D721Med (cell line): ENCODE measurements at regions not wholly inside any gene's neighbourhood (a gene's known extent, or its start where the extent isn't known, plus 50 kb on each side); places are given as distances from the start of the nearest gene placed in this dataset.

ENCODE experiments used
- DNase-seq: peaks from one replicate; pipeline ENCODE4 v3.0.0; 2011; ENCODE audit warnings: low spot score; ENCODE audit not compliant: insufficient read length
- FAIRE-seq: peaks from 2 replicates; lab custom pipeline; 2011; peaks lifted over from hg19 to GRCh38; lab: Jason Lieb, UNC
- TF ChIP-seq, protein P1 (sequence below): IDR thresholded peaks from 2 replicates; pipeline ENCODE4 v1.5.1; 2012; ENCODE audit warnings: mild to moderate bottlenecking, control low read depth; ENCODE audit not compliant: insufficient read depth; ENCODE audit errors: missing control alignments

DNA sequence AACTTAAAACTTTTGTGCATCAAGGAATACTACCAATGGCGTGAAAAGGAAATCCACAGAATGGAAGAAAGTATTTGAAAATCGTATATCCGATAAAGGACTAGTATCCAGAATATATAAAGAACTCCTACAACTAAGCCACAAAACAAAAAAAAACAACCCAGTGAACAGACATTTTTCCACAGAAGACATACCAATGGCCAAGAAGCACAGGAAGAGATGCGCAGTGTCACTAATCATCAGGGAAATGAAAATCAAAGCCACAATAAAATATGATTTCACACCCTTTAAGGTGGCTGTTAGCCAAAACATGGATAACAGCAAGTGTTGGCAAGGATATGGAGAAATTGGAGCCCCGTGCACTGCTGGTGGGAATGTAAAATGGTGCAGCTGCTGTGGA, 203.3 kb downstream of the SEC14L1 start:
- DNase-seq (no peak), FAIRE-seq (no peak)
- TF ChIP-seq, protein P1, sequence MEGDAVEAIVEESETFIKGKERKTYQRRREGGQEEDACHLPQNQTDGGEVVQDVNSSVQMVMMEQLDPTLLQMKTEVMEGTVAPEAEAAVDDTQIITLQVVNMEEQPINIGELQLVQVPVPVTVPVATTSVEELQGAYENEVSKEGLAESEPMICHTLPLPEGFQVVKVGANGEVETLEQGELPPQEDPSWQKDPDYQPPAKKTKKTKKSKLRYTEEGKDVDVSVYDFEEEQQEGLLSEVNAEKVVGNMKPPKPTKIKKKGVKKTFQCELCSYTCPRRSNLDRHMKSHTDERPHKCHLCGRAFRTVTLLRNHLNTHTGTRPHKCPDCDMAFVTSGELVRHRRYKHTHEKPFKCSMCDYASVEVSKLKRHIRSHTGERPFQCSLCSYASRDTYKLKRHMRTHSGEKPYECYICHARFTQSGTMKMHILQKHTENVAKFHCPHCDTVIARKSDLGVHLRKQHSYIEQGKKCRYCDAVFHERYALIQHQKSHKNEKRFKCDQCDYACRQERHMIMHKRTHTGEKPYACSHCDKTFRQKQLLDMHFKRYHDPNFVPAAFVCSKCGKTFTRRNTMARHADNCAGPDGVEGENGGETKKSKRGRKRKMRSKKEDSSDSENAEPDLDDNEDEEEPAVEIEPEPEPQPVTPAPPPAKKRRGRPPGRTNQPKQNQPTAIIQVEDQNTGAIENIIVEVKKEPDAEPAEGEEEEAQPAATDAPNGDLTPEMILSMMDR, result no peak

DNA sequence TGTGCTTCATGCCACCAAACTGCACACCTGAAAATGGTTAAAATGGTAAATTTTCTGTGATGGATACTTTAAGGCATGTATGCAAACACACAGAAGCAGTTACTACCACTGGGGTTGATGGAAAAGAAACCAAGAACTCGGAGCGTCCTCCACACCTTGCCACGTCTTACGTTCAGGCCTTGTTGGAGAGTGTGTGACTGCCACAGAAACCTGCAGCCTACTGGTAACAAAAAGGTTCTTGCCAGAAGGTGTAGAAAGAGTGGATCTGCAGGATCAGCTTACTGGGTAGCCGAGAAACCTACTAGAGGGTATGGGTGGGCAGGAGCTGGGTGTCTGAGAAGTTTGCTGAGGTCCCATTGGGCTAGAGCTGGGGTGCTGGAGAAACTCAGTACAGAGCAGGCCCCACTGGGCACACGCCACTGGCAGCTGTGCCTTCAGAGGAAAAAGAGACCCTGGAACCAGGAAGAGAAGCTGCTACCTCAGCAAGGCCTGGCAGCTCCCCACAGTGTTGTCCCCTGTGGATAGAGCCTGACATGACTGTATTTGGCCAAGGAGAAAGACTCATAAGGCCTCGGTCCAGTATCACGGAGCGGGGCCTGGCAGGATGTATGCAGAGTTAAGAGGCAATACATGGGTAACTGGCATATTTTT, 204.6 kb downstream of the SEC14L1 start:
- FAIRE-seq (no peak), DNase-seq (no peak)
- TF ChIP-seq, protein P1, result no peak

DNA sequence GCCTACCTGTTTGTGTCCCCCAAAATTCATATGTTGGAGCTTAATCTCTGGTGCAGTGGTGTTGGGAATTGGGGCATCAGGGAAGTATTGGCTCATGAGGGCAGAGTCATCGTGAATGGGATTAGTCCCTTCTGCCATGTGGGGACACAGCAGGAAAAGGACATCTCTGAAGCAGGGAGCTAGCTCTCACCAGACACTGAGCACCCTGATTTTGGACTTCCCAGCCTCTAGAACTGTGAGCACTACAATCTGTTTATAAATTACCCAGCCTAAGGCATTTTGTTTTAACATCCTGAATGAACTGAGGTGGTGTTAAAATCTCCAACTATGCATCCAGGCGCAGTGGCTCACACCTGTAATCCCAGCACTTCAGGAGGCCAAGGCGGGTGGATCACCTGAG, 206.0 kb downstream of the SEC14L1 start:
- TF ChIP-seq, protein P1, result no peak
- DNase-seq (no peak), FAIRE-seq (no peak)

DNA sequence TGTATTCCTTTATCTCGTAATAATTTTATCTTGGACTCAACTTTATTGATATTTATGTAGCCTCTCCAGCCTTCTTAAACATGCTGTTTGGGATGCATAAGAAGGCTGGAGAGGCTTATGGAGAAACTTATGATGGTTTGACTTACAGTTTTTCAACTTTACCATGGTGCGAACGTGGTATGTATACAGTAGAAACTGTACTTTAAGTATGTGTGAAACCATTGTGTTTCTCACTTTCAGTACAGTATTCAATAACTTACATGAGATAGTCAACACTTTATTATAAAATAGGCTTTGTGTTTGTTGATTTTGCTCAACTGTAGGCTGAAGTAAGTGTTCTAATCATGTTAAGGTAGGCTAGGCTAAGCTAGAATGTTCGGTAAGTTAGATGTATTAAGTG, 206.8 kb downstream of the SEC14L1 start:
- no peak for DNase-seq
- FAIRE-seq, result no peak
- TF ChIP-seq, protein P1, result no peak

DNA sequence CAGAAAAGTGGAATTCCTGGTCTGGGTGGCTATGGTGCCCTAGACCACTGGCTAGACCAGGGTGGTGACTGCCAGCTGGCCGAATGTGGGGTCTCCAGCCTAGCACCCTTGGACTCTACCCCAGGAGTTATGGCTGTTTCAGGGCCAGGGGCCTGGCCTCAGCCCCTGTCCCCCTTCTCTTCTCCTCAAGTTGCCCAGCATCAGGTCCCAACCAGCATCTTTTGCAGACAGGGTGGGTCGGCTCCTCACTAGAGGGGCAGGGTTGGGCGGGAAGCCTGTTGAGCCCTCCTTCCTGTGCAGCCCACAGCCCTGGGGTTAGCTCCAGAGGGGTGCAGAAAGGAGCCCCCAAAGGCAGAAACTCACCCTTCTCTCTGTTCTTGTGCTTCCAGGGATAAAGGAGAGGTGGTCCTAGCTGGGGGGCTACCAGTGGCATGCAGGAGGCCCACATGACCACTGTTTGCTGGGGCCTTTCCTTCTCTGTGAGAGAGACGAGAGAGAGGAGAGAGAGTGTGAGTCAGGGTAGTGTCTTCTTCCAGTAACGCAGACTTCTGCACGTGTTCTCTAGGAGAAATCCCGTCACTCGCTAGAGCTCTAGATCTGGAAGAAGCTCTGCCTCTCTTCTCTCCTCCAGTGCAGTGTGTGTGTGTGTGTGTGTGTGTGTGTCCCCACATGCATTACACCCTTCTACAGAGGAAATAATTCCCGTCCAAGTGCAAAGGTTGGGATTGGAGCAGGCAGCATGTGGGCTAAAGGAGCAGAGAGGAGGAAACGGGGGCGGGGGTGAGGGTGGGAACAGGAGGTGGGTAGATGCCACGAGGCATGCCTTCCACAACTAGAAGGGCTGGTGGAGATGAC, 209.4 kb downstream of the SEC14L1 start:
- TF ChIP-seq, protein P1, result no peak
- FAIRE-seq, result no peak
- no peak for DNase-seq

DNA sequence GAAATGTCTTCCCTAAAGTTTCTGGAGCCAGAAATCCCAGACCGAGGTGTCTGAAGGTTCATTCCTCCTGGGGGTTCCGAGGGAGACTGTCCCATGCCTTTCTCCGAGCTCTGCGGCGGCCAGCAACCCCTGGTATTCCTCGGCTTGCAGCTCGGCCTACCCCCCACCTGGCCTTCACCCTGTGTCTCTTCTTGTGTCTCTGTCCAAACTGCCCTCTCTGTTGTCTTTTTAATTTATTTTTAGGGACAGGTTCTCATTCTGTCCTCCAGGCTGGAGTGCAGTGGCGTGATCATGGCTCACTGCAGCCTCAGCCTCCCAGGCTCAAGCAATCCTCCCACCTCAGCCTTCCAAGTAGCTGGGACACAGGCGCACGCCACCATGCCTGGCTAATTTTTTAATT, 211.7 kb downstream of the SEC14L1 start:
- DNase-seq, result no peak
- TF ChIP-seq, protein P1, result no peak
- no peak for FAIRE-seq

DNA sequence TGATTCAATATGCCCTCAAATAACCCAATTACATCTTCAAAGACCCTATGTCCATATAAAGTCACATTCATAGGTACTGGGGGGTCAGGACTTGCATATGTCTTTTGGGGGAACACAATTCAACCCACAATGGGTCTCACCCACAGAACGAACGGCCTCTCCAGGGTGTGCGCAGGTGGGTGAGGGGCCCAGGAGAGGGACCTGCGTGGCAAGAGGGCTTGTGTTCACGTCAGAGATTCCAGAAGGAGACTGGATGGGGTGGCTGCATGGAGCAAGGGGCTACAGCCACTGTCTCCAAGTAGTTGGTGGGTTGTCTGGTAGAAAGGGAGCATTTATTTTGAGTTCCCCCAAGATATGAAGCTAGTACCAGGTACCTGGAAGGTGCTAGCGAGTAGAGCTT, 212.2 kb downstream of the SEC14L1 start:
- TF ChIP-seq, protein P1, result no peak
- DNase-seq, result no peak
- no peak for FAIRE-seq
